GM12872 (cell line): ENCODE measurements at regions not wholly inside any gene's neighbourhood (a gene's known extent, or its start where the extent isn't known, plus 50 kb on each side); places are given as distances from the start of the nearest gene placed in this dataset.

Source experiments
- CTCF ChIP-seq: IDR thresholded peaks from 3 replicates; pipeline ENCODE4 v1.5.1; 2011; ENCODE audit warnings: low read depth, mild to moderate bottlenecking, low read length, moderate library complexity; ENCODE audit not compliant: insufficient read depth

DNA sequence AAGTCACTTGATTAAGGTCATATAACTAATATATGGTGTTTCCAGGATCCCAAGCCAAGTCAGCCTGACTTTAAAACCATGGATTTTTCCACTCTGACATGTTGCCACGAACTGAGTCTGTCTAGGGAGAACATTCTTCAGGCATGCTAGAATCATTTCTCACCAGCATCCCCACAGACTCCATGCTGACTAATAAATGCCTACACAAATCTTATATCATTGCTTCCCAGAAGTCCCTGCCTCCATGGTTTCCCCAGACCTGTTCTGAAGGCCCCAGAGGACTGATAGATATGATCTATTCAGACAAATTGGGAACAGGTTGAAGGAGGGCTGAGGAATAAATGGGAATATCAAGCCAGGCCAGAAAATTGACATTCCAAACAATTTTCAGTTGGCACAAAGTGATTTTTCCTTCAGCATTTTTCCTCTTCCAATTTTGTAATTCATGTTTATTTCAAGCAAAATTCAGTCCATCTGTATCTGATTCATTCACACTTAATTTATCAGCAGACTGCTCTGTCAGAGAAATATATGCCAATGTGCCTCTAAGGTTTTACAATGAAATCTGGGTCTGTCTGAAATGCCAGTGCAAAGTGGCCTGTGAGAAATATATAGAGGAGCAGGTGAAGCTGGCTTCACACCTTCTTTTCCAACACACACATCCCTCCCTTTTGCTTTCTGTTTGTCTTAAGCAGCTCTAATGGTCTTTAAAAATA is 413.6 kb upstream of the TNC start:
- no peak for TF ChIP-seq CTCF

- no peak for TF ChIP-seq CTCF
Measured at GRCh38 chr9:115533511-115533910, 415.6 kb upstream of the TNC start.

GRCh38 chr9:115540091-115540490 is 422.1 kb upstream of the TNC start:
- TF ChIP-seq CTCF = no peak

DNA sequence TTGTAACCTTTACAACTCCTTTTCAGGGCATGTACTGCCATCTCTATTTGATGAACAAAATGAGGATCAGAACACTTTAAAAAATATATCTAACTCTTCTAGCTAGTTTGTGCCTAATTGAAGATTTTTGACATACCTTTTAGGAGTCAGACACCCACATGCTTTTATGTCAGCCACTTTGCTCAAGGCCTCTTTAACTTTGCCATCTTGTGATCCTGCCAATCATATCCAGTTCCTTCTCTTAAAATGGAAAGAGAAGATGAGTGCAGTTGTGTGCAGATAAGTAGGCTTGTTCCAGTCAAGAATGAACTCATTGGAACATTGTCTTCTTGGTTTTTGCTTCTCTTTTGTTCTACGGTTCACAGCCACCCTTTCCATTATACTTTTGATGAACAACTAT is 425.6 kb upstream of the TNC start:
- no peak for TF ChIP-seq CTCF

- no peak for TF ChIP-seq CTCF
Measured at GRCh38 chr9:115548609-115549260, 430.8 kb upstream of the TNC start.

- TF ChIP-seq CTCF = no peak
Measured at GRCh38 chr9:115551396-115551795, 433.4 kb upstream of the TNC start.

GRCh38 chr9:115553060-115553773 is 435.3 kb upstream of the TNC start:
- TF ChIP-seq CTCF = no peak
